ENCODE measurements at regions not wholly inside any gene's neighbourhood (a gene's known extent, or its start where the extent isn't known, plus 50 kb on each side); places are given as distances from the start of the nearest gene placed in this dataset.

DNA sequence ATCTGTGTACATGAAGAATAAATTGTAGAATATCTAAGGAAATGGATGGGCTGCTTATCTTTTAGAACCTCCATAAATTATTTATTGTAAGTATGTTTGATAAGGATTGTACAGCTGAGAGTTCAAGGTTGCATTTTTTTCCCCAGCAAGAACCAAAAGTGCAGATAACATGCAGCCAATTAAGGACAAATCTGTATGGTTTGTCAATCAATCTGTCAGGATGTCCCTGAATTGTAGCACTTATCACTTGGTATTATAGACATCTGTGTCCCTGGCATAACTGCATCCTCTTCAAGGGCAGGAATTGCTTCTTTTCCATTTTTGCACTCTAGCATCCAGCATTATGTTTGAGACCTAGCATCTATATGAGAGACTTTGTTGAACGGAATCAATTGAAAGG is 95.4 kb upstream of the IGFBP7 start:
- H3K27ac ChIP-seq: no peak overlapping the region
- TF ChIP-seq, protein P1, sequence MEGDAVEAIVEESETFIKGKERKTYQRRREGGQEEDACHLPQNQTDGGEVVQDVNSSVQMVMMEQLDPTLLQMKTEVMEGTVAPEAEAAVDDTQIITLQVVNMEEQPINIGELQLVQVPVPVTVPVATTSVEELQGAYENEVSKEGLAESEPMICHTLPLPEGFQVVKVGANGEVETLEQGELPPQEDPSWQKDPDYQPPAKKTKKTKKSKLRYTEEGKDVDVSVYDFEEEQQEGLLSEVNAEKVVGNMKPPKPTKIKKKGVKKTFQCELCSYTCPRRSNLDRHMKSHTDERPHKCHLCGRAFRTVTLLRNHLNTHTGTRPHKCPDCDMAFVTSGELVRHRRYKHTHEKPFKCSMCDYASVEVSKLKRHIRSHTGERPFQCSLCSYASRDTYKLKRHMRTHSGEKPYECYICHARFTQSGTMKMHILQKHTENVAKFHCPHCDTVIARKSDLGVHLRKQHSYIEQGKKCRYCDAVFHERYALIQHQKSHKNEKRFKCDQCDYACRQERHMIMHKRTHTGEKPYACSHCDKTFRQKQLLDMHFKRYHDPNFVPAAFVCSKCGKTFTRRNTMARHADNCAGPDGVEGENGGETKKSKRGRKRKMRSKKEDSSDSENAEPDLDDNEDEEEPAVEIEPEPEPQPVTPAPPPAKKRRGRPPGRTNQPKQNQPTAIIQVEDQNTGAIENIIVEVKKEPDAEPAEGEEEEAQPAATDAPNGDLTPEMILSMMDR (IDR thresholded peaks at IDR 0.05): no peak
- no peaks in the 10 kb centered on the region for H3K27me3 ChIP-seq
- no peak overlapping the region for H3K4me3 ChIP-seq
- no peaks in the 10 kb centered on the region for H3K4me1 ChIP-seq
- H3K36me3 ChIP-seq: no peaks in the 10 kb centered on the region
- intact Hi-C loops (cut with DNase I): no loop called here
- DNase-seq (no peak), ATAC-seq (no peak)
- H3K9me3 ChIP-seq: no peaks in the 10 kb centered on the region

DNA sequence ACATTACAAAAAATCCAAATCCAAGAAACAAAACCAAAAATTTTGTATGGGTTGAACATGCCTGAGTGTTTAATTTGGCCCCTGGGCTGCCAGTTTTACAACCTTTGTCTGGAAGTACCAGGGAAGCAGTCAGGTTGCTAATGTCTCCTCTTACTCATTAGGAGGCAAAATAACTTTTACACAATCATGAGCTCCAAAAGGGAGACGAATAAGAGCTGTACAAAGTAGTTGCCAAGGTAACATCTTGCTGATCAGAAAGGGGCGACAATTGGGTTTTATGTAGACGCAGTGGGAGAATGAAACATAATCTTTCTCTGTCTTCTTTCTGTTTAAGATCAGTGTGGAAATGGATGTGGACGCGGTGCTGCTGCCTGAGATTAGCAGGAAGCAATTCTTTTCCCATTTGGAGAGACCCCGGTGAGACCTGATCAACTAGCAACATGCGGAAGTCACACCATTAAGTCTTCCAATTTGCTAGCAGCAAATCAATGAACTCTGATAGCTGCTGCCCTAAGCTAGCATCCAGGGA is 90.7 kb upstream of the IGFBP7 start:
- no peak overlapping the region for H3K4me3 ChIP-seq
- no peaks in the 10 kb centered on the region for H3K9me3 ChIP-seq
- intact Hi-C loops (cut with DNase I): no loop called here
- H3K27me3 ChIP-seq: peaks cover 0 to 7% of the 10 kb centered on the region in 2 donors
- TF ChIP-seq, protein P1 (IDR thresholded peaks at IDR 0.05): no peak
- H3K36me3 ChIP-seq: no peaks in the 10 kb centered on the region
- H3K4me1 ChIP-seq: no peaks in the 10 kb centered on the region
- no peak overlapping the region for H3K27ac ChIP-seq
- ATAC-seq: no peak
- DNase-seq: no peak

DNA sequence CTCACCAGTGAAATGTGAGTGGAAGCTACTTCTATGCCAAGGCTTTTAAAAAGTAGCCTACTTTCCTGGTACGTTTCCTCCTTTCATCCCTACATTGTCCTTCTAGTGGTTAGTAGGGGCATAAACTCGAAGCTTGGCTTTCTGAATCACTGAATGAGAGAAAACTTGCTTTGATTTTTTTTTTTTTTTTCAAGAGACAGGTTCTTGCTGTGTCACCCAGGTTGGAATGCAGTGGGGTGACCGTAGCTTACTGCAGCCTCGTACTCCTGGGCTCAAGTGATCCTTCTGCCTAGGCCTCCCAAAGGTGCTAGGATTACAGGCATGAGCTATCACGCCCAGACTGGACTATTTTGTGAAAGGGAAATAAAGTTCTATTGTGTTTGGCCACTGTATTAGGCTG is 89.1 kb upstream of the IGFBP7 start:
- no peak overlapping the region for H3K27ac ChIP-seq
- H3K36me3 ChIP-seq: no peaks in the 10 kb centered on the region
- no peak overlapping the region for H3K4me3 ChIP-seq
- TF ChIP-seq, protein P1 (IDR thresholded peaks at IDR 0.05): no peak
- intact Hi-C loops (cut with DNase I): no loop called here
- H3K27me3 ChIP-seq: peaks cover 2 to 21% of the 10 kb centered on the region in 2 donors
- ATAC-seq (no peak), DNase-seq (no peak)
- H3K4me1 ChIP-seq: no peaks in the 10 kb centered on the region
- H3K9me3 ChIP-seq: no peaks in the 10 kb centered on the region

DNA sequence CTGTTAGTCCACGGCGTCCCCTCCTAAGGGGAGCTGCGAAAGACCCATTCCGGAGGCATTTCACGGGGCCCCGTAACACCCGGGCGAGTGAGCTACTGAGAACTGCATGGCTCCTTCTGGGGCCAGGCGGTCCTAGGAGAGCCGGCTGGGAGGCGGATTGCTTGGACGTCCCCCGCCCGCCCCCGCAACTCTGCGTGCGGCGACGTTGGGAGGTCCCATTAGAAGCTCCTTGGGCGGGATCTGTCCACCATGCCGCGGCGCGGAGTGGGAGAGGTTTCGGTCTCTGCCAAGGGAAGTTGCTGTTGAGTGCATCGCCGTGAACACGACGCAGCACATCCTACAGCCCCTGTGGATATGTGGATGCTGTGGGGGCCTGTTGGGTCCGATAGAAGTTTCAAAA is 85.4 kb upstream of the IGFBP7 start:
- DNase-seq (peak in 1 of 4 donors; percentile 76), ATAC-seq (no peak)
- no peaks in the 10 kb centered on the region for H3K36me3 ChIP-seq
- TF ChIP-seq, protein P1 (IDR thresholded peaks at IDR 0.05): no peak
- peaks cover 5 to 27% of the 10 kb centered on the region in 2 donors for H3K27me3 ChIP-seq
- no peak overlapping the region for H3K27ac ChIP-seq
- H3K4me3 ChIP-seq: no peak overlapping the region
- H3K4me1 ChIP-seq: no peaks in the 10 kb centered on the region
- intact Hi-C loops (cut with DNase I): no loop called here
- H3K9me3 ChIP-seq: no peaks in the 10 kb centered on the region

DNA sequence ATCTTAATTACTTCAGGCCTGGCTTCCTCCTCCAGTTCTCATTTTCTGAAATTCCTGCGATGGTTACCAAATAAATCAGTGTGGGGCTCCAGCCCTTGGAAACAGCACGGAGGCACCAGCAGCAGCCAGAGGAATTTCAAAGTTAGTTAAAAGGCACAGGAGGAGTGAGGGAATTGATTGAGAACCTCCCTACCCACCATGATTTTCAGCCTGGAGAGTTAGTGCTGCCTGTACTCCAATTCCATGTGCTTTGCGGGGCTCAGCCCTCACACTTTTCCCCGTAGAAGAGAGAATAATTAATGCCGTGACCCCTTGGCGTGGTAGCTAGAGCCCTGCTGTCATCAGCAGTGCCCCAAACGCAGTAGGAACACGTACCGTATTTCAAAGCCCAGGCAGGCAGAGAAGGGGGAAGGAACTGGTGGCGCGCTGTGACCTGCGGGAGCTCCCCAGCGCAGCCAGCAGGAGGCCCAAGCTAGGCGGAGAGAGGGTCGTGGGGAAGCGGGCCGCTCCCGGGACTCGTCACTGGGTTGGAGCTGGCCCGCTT is 84.0 kb upstream of the IGFBP7 start:
- H3K27me3 ChIP-seq: peaks cover 5 to 27% of the 10 kb centered on the region in 2 donors
- no peak for ATAC-seq
- intact Hi-C loops (cut with DNase I): no loop called here
- no peaks in the 10 kb centered on the region for H3K36me3 ChIP-seq
- peak in 1 of 4 donors; percentile 15 for DNase-seq
- no peaks in the 10 kb centered on the region for H3K9me3 ChIP-seq
- TF ChIP-seq, protein P1 (IDR thresholded peaks at IDR 0.05): no peak
- H3K4me1 ChIP-seq: no peaks in the 10 kb centered on the region
- H3K27ac ChIP-seq: no peak overlapping the region
- no peak overlapping the region for H3K4me3 ChIP-seq

All from left lung (tissue), 4 donors.